G401 (cell line): ENCODE measurements at regions not wholly inside any gene's neighbourhood (a gene's known extent, or its start where the extent isn't known, plus 50 kb on each side); places are given as distances from the start of the nearest gene placed in this dataset.
"Not testable (repeated sequence)": the region's sequence is repeated elsewhere in the genome, so short reads cannot be mapped to it uniquely, and the experiment has no call there.

Experiments
- DNase-seq: peaks from one replicate; pipeline ENCODE4 v3.0.0-alpha.2; 2015; ENCODE audit warnings: low spot score
- in situ Hi-C: cut with HindIII; loops from 2 replicates; pipeline ENCODE4 v1.10.0; 2016; ENCODE audit warnings: low sequenced_read_pairs, mixed read lengths

DNA sequence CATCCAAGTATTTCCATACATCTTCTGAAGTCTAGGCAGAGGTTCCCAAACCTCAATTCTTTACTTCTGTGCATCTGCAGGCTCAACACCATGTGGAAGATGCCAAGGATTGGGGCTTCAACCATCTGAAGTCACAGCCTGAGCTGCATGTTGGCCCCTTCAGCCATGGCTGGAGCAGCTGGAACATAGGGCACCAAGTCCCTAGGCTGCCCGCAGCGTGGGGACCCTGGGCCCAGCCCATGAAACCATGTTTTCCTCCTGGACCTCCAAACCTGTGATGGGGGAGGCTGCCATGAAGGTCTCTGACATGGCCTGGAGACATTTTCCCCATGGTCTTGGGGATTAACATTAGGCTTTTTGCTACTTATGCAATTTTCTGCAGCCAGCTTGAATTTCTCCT, 729.8 kb downstream of the KCNT2 start:
- no peak for DNase-seq
- in situ Hi-C loops = no loop called here

DNA sequence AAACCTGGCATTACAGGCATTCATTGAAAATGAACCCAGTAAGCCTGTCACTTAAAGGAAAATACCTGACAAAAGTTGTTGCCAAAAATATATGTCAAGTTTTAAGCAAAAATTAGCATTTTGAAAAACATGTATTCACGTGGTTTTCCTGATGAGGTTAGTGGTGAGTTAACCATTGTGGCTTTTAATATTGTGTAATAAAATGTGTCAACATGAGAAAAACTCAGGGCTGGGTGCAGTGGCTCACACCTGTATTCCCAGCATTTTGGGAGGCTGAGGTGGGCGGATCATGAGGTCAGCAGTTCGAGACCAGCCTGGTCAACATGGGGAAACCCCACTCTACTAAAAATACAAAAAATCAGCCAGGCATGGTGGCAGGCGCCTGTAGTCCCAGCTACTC, 731.4 kb downstream of the KCNT2 start:
- DNase-seq = no peak
- in situ Hi-C loops = no loop called here

DNA sequence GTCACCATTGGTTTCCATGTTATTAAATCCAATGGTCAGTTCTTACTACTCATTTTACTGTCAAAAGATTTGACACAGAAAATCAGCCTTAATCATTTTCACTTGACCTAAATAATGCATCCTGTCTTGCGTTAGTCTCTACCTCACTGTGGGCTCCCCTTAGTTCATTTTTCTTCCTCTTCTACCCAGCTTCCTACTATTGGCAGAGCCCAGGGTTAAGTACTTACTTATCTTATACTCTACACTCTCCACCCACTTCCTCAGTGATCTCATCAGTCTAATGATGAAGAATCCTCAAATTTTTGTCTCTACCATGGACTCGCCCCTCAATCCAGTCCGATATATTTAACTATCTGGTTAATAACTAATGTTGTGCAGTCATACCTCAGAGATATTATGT, 735.9 kb downstream of the KCNT2 start:
- no peak for DNase-seq
- in situ Hi-C loops = no loop called here

DNA sequence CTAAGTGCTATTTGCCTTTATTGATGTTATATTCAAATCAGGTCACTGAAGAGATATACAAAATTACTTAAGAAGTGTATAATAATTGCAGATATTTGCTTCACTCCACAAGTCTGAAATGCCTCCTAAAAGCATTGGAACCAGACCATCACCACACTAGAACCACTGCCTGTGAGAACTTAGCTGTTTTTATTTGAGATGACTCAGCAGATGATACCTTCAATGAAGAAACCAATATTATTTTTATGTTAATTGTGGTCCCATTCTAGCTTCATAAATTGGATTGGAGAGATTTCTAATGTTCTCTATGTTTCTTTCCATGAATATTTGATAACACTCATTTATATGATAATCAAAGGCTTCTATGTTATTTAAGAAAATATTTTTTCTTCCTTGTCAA, 740.6 kb downstream of the KCNT2 start:
- in situ Hi-C loops = no loop called here
- DNase-seq = no peak

DNA sequence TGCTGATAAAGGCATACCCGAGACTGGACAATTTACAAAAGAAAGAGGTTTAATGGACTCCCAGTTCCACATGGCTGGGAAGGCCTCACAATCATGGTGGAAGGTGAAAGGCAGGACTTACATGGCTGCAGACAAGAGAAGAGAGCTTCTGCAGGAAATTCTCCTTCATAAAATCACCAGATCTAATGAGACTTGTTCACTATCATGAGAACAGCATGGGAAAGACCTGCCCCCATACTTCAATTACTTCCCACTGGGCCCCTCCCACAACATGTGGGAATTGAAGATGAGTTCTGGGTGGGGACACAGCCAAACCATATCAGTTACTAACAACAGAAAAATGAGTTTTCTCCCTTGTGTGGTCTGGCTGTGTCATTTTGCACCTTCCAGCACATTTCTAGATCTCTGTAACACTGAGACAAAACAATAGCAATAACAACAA, 741.4 kb downstream of the KCNT2 start:
- in situ Hi-C loops = no loop called here
- DNase-seq = no peak

DNA sequence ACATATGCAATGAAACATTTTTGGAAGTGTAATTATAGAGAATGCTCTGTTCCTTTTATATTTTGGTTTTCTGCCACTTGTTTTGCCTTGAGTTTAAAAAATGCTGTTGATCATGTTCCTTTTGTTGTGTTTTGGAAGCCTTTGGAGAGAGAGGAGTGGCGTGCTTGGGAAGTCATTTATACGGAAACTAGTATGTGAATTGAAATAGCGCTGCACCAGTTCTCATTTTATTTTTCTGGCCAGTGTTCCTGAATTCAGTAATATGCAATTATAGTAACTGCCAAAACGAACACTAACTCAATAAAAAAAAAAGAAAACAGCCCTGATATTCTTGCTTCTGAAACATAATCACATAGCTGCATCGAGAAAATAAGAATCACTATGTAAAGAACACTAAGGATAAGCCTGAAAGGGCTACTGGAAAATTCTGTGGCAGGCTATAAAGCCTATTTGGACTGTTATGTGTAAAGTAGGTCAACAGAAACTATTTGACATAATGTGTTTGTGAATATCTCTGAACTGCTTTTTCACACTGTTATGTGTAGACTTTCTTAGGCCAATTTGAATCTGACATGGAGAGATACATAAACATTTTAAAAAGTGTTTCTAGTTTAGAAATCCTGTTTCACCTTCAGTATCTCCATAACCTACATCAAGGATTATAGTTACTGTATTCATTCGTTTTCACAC, 742.0 kb downstream of the KCNT2 start:
- in situ Hi-C loops = no loop called here
- no peak for DNase-seq

DNA sequence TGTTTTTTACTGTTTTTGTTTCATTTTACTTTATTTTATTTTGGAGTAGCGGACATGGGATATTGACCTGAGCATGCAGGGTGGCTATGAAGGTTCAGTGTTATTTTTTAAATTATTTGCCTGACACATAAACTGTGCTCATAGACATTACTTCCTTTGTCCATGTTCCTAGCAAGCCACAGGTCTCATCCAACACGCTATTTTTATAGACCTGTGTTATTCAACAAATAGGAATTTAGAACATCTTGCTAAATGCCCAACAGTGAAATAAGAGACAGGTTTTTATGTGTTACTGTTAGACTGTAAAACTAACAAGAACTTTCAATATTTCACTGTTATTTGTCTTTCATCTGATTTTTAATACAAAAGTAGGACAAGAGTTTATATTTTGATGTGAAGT, 756.4 kb downstream of the KCNT2 start:
- in situ Hi-C loops = no loop called here
- DNase-seq = no peak

DNA sequence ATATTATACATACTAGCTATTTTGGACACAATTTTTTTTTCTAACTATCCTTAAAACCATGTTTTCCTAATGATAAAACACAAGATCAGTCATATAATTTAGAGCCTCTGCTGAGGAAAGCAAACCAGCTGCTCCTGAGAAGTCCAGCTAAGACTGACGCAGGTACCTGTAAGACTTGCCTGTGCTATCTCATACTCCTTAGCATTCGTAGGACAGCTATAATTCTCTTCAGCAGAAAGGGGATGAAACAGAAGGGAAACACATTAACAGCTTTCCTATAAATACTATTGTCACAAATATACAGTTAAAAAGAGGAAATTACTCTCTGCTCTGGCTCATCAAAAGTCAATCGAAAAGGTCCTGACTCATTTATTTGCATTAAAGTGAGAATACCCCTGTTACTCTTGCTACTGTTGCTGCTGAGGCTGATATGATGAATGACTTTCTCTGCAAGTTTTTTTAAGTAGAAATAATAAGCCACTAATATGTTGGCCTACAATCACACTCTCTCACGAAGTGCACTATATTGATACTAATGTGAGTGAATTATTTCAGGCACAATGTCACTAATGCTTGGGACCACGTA, 757.1 kb downstream of the KCNT2 start:
- in situ Hi-C loops = no loop called here
- no peak for DNase-seq

DNA sequence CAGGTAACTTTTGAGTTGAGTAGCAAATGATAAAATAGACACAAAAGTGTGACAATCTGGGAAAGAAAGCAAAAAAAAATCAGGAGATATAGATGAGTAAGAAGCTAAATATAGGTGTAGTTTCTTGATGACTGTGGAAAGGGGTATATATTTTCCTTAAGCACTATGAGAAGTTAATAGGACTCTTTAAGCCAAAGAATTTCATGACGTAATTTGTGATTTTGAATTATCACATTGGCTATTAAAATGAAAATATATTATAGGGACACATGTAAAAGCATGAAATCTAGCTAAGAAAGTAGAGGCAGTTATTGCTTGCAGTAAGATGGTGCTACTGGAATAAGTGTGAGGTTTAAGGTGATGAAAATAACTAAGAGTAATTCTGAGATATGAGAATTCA, 759.1 kb downstream of the KCNT2 start:
- DNase-seq = no peak
- in situ Hi-C loops = no loop called here

DNA sequence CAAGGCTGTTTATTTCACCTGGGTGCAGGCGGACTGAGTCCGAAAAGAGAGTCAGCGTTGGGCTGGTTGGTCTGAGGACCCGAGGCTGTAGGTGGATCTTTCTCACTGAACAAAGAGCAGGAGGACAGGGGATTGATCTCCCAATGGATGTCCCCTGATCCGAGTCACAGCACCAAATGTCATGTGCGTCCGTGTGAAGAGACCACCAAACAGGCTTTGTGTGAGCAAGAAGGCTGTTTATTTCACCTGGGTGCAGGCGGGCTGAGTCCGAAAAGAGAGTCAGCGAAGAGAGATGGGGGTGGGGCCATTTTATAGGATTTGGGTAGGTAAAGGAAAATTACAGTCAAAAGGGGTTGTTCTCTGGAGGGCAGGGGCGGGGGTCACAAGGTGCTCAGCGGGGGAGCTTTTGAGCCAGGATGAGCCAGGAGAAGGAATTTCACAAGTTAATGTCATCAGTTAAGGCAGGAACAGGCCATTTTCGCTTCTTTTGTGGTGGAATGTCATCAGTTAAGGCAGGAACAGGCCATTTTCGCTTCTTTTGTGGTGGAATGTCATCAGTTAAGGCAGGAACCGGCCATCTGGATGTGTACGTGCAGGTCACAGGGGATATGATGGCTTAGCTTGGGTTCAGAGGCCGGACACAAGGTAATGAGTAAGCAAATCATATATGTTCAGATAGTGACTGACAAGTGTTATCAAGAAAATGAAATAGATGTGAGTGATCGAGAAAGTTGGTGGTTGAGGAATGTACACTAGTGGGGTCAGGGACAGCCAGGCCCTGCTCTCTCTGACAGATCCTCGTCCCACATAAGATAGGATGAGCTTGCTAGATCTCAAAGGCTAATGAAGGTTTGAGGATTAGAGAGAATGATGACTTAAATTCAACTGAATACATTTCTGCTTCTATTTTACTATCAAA, 760.0 kb downstream of the KCNT2 start:
- in situ Hi-C loops, DNase-seq: not testable (repeated sequence)

DNA sequence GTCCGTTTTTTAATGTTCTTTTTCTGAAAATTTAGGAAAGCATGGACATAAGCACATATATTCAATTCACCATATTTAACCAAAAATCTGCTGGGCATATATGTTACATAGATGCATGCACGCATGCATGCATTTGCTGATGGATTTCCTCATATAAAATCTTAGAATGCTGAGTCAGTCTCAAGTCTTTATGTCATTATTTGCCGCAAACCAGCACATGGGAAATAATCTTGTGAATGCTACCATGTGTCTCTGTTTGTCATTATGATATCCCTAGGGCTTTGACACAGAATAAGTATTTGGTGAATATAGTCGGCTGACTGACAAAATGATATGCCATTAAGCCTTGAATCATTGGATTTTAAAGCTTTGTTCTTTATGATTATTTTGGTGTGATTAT, 776.5 kb downstream of the KCNT2 start:
- DNase-seq = no peak
- in situ Hi-C loops = no loop called here

DNA sequence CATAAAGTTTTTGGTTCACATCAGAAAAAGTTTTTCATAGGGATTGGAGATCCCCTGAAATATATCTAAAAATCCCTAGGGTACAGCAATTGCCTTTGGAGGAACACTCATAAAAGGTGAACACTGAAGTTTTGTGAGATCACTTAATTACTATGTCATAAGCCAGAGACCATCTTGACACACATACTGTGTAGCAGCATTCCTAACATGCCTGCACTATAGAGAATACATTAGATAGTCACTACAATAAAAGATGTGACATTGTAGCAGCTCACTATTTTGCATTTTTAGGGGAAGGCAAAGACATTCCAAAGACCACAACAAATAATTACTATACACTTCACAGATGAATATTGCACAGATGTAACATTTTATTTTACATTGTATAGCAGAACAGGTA, 779.9 kb downstream of the KCNT2 start:
- DNase-seq = no peak
- in situ Hi-C loops = no loop called here

DNA sequence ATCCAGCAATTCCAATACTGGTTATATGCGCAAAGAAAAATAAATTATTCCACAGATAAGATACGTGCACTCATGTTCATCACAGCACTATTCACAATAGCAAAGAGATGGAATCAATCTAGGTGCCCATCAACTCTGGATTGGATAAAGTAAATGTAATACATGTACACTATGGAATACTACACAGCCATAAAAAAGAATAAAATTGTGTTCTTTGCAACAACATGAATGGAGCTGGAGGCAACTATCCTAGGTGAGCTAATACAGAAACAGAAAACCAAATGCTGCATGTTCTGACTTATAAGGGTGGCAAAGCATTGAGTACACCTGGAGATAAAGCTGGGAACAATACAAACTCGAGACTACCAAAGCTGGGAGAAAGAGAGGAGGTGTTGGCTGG, 787.3 kb downstream of the KCNT2 start:
- no peak for DNase-seq
- in situ Hi-C loops = no loop called here

DNA sequence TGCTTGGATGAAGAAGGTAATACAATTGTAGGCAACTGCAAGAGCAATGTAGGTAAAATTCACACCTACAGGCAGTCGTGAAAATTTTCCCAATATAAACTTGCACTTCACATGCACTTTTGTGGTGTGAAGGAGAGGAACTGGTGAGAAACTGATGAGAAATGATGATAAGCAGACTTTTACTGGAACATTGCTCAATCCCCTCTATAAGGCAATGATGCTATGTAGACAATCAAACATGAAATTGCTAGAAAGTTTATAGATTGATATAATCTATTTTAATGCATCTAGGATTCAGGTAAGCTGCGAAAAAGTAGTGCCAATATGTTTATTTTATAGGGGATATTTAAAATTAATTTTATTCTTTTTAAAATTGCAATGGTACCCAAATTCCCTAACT, 802.2 kb downstream of the KCNT2 start:
- in situ Hi-C loops = no loop called here
- no peak for DNase-seq

DNA sequence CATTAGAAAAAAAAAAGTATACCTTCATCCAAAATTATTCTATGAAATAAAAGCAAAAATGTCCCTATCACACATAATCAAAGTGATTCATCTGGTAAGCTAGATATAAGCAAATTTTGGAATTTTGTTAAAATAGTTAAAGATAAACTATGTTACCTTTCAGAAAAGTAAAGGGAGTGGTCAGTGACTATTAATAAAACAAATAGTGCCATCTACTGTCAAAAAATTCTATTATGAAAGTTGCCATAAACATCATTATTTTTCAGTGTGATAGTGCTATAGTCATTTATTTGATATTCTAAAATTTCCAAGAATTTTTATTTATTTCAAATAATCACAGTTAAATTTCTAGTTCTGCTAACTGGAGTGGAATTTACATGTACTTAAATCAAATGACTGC, 803.7 kb downstream of the KCNT2 start:
- DNase-seq = no peak

DNA sequence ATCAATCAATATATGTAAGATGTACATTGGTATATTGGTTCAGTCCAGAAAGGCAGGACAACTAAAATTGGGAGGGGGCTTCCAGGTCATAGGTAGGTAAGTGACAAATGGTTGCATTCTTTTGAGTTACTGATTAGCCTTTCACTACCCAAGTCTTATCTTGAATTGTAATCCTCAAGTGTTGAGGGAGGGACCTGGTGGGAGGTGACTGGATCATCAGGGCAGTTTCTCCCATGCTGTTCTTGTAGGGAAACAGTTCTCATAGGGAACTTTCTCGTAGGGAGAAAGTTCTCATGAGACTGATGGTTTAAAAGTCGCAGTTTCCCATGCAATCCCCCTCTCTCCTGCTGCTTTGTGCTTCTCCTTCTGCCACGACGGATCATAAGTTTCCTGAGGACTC, 809.2 kb downstream of the KCNT2 start:
- DNase-seq = no peak
- in situ Hi-C loops = no loop called here

More for the DNA sequence above, 803.7 kb downstream of the KCNT2 start:
- in situ Hi-C loops = no loop called here

DNA sequence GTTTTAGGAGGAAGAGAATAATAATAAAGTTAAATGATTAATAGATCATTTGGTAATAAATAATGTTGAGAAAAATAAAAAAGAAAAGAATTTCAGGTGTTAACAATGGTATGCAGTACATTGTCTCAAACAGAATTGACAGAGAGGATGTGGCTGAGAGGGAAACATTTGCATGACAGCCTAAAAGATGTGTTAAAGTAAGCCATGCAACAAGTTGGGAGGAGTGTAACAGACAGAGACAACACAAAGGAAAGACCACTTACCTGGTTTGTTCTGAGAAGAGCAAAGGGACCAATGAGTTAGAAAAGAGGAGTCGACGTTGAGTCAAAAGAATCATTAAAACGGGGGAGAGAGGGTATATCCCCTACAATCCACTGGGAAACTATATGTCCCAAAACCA, 814.0 kb downstream of the KCNT2 start:
- no peak for DNase-seq
- in situ Hi-C loops = no loop called here

DNA sequence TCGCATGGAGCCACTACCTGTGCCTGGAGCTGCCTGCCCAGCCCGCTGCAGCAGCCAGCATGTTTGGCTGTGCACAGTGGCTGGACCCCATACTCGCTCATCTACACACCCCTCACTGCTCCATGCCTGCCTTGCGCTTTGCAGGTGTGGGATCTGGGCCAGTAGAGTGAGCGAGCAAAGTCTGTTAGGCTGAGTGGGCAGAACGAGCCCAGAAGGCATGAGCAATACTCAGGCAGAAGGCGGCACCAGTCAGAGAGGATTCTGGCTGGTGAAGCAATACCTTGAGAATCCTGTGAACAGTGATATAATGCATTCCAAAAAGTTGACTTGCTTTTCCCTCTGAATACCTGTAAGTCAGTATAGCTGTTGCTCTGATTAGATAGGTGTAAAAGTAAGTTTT, 816.4 kb downstream of the KCNT2 start:
- in situ Hi-C loops = no loop called here
- DNase-seq = no peak

DNA sequence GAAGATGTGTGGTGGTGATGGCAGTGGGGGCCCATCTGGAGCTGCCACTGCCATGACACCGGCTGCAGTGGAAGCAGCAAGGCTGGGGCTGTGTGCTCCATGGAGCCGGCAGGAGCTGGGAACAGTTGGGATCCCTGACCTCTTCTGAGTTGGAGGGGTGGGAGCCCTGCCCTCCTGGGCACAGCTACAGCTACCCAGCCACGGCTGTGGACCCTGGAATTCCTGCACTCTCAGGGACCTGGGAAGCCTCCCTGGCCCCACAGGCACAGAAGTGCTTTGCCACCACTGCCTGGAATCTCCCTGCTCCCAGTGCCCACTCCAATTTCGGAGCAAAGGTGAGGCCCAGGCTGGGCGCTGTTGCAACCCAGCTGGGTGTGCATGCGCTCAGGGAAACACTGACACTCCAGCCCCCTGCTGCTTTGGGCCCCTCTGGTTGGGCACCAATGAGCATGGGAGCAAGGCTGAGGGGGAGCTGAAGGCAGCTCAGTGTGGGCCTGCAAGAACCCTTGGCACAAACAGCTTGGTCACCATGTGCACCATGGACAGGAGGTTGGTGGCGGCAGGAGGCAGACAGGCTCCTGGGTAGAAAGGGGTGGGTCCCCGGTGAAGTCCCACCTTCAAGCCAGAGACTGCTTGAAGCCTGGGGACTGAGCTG, 817.6 kb downstream of the KCNT2 start:
- in situ Hi-C loops = no loop called here
- no peak for DNase-seq

DNA sequence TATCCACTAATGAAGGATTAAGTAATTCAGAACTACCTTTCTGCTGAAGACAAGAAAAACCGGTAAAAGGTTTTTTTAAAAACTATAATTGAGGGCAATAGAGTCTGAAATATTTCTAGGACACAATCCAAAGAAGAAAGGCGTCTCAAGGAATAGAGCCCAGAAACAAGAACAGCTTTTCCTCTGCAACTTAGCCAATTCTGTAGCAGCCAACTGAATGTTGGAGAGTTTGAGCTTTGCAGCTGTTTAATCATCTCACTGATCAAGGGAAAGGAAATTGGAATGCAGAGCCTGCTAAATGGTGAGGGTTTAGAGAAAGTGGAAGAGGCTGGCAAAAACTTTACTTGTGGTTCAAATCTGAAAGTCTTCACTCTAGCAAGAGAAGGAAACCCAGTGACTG, 818.9 kb downstream of the KCNT2 start:
- no peak for DNase-seq
- in situ Hi-C loops = no loop called here
